ENCODE measurements at regions not wholly inside any gene's neighbourhood (a gene's known extent, or its start where the extent isn't known, plus 50 kb on each side); places are given as distances from the start of the nearest gene placed in this dataset.

GRCh38 chr13:19057588-19058340 lies 123.9 kb downstream of the TUBA3C start:
- TF ChIP-seq, protein P1, sequence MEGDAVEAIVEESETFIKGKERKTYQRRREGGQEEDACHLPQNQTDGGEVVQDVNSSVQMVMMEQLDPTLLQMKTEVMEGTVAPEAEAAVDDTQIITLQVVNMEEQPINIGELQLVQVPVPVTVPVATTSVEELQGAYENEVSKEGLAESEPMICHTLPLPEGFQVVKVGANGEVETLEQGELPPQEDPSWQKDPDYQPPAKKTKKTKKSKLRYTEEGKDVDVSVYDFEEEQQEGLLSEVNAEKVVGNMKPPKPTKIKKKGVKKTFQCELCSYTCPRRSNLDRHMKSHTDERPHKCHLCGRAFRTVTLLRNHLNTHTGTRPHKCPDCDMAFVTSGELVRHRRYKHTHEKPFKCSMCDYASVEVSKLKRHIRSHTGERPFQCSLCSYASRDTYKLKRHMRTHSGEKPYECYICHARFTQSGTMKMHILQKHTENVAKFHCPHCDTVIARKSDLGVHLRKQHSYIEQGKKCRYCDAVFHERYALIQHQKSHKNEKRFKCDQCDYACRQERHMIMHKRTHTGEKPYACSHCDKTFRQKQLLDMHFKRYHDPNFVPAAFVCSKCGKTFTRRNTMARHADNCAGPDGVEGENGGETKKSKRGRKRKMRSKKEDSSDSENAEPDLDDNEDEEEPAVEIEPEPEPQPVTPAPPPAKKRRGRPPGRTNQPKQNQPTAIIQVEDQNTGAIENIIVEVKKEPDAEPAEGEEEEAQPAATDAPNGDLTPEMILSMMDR (IDR thresholded peaks at IDR 0.05; ENCODE audit: insufficient read depth, low read depth, low read length, missing control alignments) = no peak
- DNase-seq (ENCODE audit: low read depth) = no peak
- H3K4me3 ChIP-seq (ENCODE audit: low read depth, low read length) = no peak overlapping the region

DNA sequence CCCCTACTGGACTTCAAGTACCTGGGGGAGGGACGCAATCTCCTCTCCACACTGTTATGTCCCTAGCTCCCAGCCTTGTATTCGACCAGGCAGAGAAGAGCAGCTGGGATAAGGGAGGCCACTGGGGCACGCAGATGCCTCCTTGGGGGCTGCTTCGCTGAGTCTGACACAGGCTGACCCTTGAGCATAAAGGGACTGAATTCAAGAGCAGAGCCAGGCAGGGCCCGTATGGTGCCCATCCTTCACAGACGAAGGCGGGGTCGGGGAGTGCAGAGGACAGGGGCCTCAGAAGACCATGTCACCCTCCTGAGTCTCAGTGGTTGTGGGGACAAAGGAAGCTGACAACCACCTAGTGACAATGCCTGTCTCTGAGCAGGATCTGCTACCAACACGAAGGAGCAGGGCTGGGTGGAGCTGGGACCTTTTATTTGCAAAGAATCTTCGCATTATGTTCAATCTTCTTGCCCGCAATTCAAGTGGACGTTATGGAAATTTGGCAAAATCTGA lies 124.6 kb downstream of the TUBA3C start:
- TF ChIP-seq, protein P1 (IDR thresholded peaks at IDR 0.05; ENCODE audit: insufficient read depth, low read depth, low read length, missing control alignments) = no peak
- no peak overlapping the region for H3K4me3 ChIP-seq (ENCODE audit: low read depth, low read length)
- DNase-seq (ENCODE audit: low read depth) = no peak

- H3K4me3 ChIP-seq (ENCODE audit: low read depth, low read length) = no peak overlapping the region
- TF ChIP-seq, protein P1 (IDR thresholded peaks at IDR 0.05; ENCODE audit: insufficient read depth, low read depth, low read length, missing control alignments) = no peak
- no peak for DNase-seq (ENCODE audit: low read depth)
Observed at GRCh38 chr13:19056355-19056880, 125.2 kb downstream of the TUBA3C start.

DNA sequence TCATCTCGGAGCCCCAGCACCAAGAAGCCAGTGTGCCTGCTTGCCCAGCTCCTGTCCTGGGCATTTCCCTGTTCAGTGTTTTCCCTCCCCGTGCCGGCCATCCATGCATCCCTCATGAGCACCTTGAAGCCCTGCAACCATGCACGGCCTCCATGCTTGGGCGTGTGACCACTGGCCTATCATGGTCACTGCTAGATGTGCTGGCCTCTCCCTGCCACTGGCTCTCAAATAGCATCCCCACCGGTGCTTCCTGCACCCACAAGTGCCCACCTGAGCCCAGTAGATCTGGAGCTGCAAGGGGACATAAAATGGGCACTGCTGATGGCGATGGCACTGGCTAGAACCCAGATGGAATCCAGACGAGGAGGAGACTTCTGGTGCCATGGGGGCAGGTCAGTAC lies 126.0 kb downstream of the TUBA3C start:
- no peak for DNase-seq (ENCODE audit: low read depth)
- TF ChIP-seq, protein P1 (IDR thresholded peaks at IDR 0.05; ENCODE audit: insufficient read depth, low read depth, low read length, missing control alignments) = no peak
- H3K4me3 ChIP-seq (ENCODE audit: low read depth, low read length) = no peak overlapping the region

GRCh38 chr13:19053561-19053960 lies 128.1 kb downstream of the TUBA3C start:
- no peak overlapping the region for H3K4me3 ChIP-seq (ENCODE audit: low read depth, low read length)
- DNase-seq (ENCODE audit: low read depth) = no peak
- TF ChIP-seq, protein P1 (IDR thresholded peaks at IDR 0.05; ENCODE audit: insufficient read depth, low read depth, low read length, missing control alignments) = no peak

DNA sequence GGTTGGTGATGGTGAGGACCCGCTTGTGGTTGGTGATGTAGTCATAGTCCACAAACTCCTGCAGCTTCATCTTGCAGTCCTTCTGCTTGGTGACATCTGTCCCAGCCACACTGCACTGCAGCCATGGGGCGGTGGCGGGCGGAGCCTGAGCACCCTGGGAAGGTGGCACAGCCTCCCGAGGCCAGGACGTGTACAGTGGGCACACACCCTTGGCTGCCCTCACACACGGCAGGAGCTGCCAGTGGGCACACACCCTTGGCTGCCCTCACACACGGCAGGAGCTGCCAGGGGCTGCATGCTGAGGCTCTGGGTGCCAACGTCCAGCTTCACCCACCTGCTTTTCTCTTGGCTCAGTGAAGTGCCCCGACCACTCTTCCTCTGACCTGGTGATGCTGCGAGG lies 128.7 kb downstream of the TUBA3C start:
- DNase-seq (ENCODE audit: low read depth) = no peak
- no peak overlapping the region for H3K4me3 ChIP-seq (ENCODE audit: low read depth, low read length)
- TF ChIP-seq, protein P1 (IDR thresholded peaks at IDR 0.05; ENCODE audit: insufficient read depth, low read depth, low read length, missing control alignments) = no peak
